ENCODE measurements at regions not wholly inside any gene's neighbourhood (a gene's known extent, or its start where the extent isn't known, plus 50 kb on each side); places are given as distances from the start of the nearest gene placed in this dataset.

DNA sequence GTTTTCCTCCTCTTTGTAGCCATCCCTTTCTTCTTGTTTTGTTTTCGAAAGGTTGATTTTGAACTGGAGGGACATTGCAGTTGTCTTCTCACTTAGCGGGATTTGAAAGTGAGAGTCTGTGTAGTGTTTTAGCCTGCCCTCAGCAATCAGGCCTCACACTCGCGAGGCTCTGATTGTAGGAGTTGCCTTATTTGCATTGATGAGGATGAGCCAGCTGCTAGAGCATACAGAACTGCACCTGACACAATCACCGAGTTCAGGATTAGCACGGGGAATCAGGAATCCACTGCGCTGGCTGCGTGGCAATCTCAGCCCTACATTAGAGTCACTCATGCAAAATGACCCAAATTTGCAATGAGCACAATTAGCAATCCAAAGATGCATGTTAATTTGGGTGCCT lies 122.5 kb upstream of the TMEM161B start:
- TF ChIP-seq, protein P1, sequence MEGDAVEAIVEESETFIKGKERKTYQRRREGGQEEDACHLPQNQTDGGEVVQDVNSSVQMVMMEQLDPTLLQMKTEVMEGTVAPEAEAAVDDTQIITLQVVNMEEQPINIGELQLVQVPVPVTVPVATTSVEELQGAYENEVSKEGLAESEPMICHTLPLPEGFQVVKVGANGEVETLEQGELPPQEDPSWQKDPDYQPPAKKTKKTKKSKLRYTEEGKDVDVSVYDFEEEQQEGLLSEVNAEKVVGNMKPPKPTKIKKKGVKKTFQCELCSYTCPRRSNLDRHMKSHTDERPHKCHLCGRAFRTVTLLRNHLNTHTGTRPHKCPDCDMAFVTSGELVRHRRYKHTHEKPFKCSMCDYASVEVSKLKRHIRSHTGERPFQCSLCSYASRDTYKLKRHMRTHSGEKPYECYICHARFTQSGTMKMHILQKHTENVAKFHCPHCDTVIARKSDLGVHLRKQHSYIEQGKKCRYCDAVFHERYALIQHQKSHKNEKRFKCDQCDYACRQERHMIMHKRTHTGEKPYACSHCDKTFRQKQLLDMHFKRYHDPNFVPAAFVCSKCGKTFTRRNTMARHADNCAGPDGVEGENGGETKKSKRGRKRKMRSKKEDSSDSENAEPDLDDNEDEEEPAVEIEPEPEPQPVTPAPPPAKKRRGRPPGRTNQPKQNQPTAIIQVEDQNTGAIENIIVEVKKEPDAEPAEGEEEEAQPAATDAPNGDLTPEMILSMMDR (IDR thresholded peaks at IDR 0.05; ENCODE audit: insufficient read depth, low read length): no peak
- no peak for TF ChIP-seq POLR2AphosphoS5 (IDR thresholded peaks at IDR 0.05; ENCODE audit: low read depth)

Data from HL-60 (cell line).